Endothelial cell of umbilical vein (primary cell): ENCODE measurements at regions not wholly inside any gene's neighbourhood (a gene's known extent, or its start where the extent isn't known, plus 50 kb on each side); places are given as distances from the start of the nearest gene placed in this dataset.

Experiments
- BruUV-seq: library from RNA; stranded (reverse); fragments of 400-500 nt; replicated peaks from 2 replicates; lab custom pipeline; 2021; lab: Mats Ljungman, UMichigan
- CTCF ChIA-PET: fragments of 300-600, 350-600 bp; sonication (Branson Sonifier 250); formaldehyde crosslinking; loops from one replicate; lab custom pipeline; 2021; ENCODE audit warnings: antibody characterized with exemption, inconsistent platforms; lab: Charles Lee
- POLR2A ChIA-PET: fragments of 300-600, 350-600 bp; sonication (Branson Sonifier 250); formaldehyde crosslinking; loops from one replicate; lab custom pipeline; 2021; ENCODE audit warnings: antibody characterized with exemption, inconsistent platforms; lab: Charles Lee
- DNase-seq: peaks from one replicate; pipeline ENCODE4 v3.0.0-alpha.2; 2011; ENCODE audit warnings: low read depth, low spot score
- FAIRE-seq: peaks from 2 replicates; lab custom pipeline; 2011; peaks lifted over from hg19 to GRCh38; lab: Jason Lieb, UNC
- H2AFZ ChIP-seq: 2 replicates; pipeline ENCODE4 v1.6.0; 2012; ENCODE audit warnings: low read depth, low read length, control low read depth, inconsistent platforms
- H3K27ac ChIP-seq: 2 replicates; pipeline ENCODE4 v1.5.1; 2011; ENCODE audit warnings: low read depth, mild to moderate bottlenecking, control low read depth, low read length, moderate library complexity; ENCODE audit not compliant: insufficient read depth
- H3K27me3 ChIP-seq, 2 experiments: 2 replicates each; pipeline versions ENCODE4 v1.6.0 to v1.6.1; 2011; ENCODE audit warnings: low read length in 2 of 2, mixed read lengths in 1 of 2; ENCODE audit not compliant: control insufficient read depth in 2 of 2, insufficient read depth in 2 of 2
- H3K36me3 ChIP-seq, 2 experiments: 2 replicates in 1 of 2; 3 replicates in 1 of 2; pipeline ENCODE4 v1.5.1; 2011; ENCODE audit warnings: low read length in 2 of 2, mild to moderate bottlenecking in 1 of 2, moderate library complexity in 1 of 2; ENCODE audit not compliant: control insufficient read depth in 2 of 2, insufficient read depth in 2 of 2; ENCODE audit errors: extremely low read depth in 1 of 2
- H3K4me1 ChIP-seq: 3 replicates; pipeline ENCODE4 v1.5.1; 2011; ENCODE audit warnings: mild to moderate bottlenecking, low read length; ENCODE audit not compliant: control insufficient read depth, insufficient read depth; ENCODE audit errors: extremely low read depth
- H3K4me2 ChIP-seq: 2 replicates; pipeline ENCODE4 v1.6.1; 2011; ENCODE audit warnings: low read length, control low read depth, mixed read lengths; ENCODE audit not compliant: insufficient read depth
- H3K4me3 ChIP-seq, 3 experiments: fragments of 200-600 bp in 1 of 3; sonication (generic), shearing (Covaris generic) in 1 of 3; replicated peaks in 1 of 3; 2 replicates each; pipeline ENCODE4 v1.5.1; 2011 to 2016; ENCODE audit warnings: control low read depth in 3 of 3, low read length in 3 of 3, mild to moderate bottlenecking in 2 of 3, inconsistent platforms in 1 of 3, low read depth in 1 of 3, moderate library complexity in 1 of 3; ENCODE audit not compliant: insufficient read depth in 1 of 3
- H3K79me2 ChIP-seq: 2 replicates; pipeline ENCODE4 v1.6.0; 2012; ENCODE audit warnings: low read length, inconsistent platforms; ENCODE audit not compliant: control insufficient read depth, insufficient read depth
- H3K9ac ChIP-seq: replicated peaks from 2 replicates; pipeline ENCODE3; 2011; ENCODE audit warnings: low read length, control low read depth; ENCODE audit not compliant: insufficient read depth; ENCODE audit errors: extremely low read depth
- H3K9me1 ChIP-seq: replicated peaks from 3 replicates; pipeline ENCODE4 v1.6.0; 2011; ENCODE audit warnings: mild to moderate bottlenecking, low read length; ENCODE audit not compliant: control insufficient read depth, insufficient read depth; ENCODE audit errors: extremely low read depth
- H3K9me3 ChIP-seq: replicated peaks from 2 replicates; pipeline ENCODE4 v1.5.1; 2012; ENCODE audit warnings: low read length, inconsistent platforms; ENCODE audit not compliant: control insufficient read depth, insufficient read depth
- H4K20me1 ChIP-seq: replicated peaks from 2 replicates; pipeline ENCODE3; 2011; ENCODE audit warnings: mild to moderate bottlenecking, low read length; ENCODE audit not compliant: control insufficient read depth, insufficient read depth; ENCODE audit errors: extremely low read depth
- CTCF ChIP-seq, 2 donors: IDR thresholded peaks; 1 replicate in 1 of 2; 2 replicates in 1 of 2; pipeline ENCODE4 v1.5.1; 2011; ENCODE audit warnings: low read length in 2 of 2, mild to moderate bottlenecking in 2 of 2, moderate library complexity in 2 of 2, control low read depth in 1 of 2, inconsistent platforms in 1 of 2, low read depth in 1 of 2; ENCODE audit not compliant: insufficient read depth in 1 of 2; ENCODE audit errors: extremely low read depth in 1 of 2
- EZH2 ChIP-seq: IDR thresholded peaks from 2 replicates; pipeline ENCODE4 v1.6.1; 2012; ENCODE audit warnings: borderline replicate concordance, low read depth, mild to moderate bottlenecking, moderate library complexity, low read length, inconsistent platforms; ENCODE audit not compliant: severe bottlenecking
- FOS ChIP-seq: IDR thresholded peaks from 2 replicates; pipeline ENCODE4 v1.6.1; 2011; ENCODE audit warnings: mild to moderate bottlenecking, low read length, moderate library complexity, borderline replicate concordance; ENCODE audit not compliant: insufficient read depth
- GATA2 ChIP-seq: IDR thresholded peaks from 2 replicates; pipeline ENCODE4 v1.7.0; 2011; ENCODE audit warnings: low read depth, mild to moderate bottlenecking, moderate library complexity, mixed read lengths, low read length; ENCODE audit not compliant: insufficient read length, insufficient read depth
- JUN ChIP-seq: IDR thresholded peaks from 2 replicates; pipeline ENCODE4 v1.6.1; 2011; ENCODE audit warnings: borderline replicate concordance, low read depth; ENCODE audit not compliant: insufficient read length, insufficient read depth
- MAX ChIP-seq: IDR thresholded peaks from 2 replicates; pipeline ENCODE4 v1.6.1; 2011; ENCODE audit not compliant: insufficient read depth, insufficient read length
- MYC ChIP-seq: IDR thresholded peaks from one replicate; pipeline ENCODE4 v1.6.1; 2011; ENCODE audit warnings: mild to moderate bottlenecking, low read depth, low read length
- POLR2A ChIP-seq: IDR thresholded peaks from 2 replicates; pipeline ENCODE4 v1.6.1; 2012; ENCODE audit warnings: low read depth, mild to moderate bottlenecking, control low read depth, low read length
- POLR2AphosphoS5 ChIP-seq: IDR thresholded peaks from 2 replicates; pipeline ENCODE4 v1.6.1; 2012; ENCODE audit warnings: low read depth, mild to moderate bottlenecking, control low read depth, low read length, moderate library complexity; ENCODE audit not compliant: insufficient read depth
- dilution Hi-C: fragments of 300-500 bp; cut with MboI; formaldehyde crosslinking; loops from one replicate; pipeline ENCODE4 v1.15.0; 2019; ENCODE audit warnings: low sequenced_read_pairs; ENCODE audit not compliant: extremely low pct_ligation_motif_present
- intact Hi-C: fragments of 100-400 bp; cut with micrococcal nuclease; formaldehyde crosslinking; loops from one replicate; pipeline ENCODE4 v1.10.0; 2022

GRCh38 chr17:65434251-65434650, 127.2 kb downstream of the AXIN2 start:
- Histone ChIP-seq H3K9ac (no peak overlapping the region), H3K4me1 (no peaks in the 10 kb centered on the region), H3K79me2 (no peaks in the 10 kb centered on the region), H3K9me3 (no peaks in the 10 kb centered on the region), H3K9me1 (no peaks in the 10 kb centered on the region), H3K36me3 (no peaks in the 10 kb centered on the region), H3K4me3 (no peak overlapping the region), H4K20me1 (no peaks in the 10 kb centered on the region), H3K4me2 (no peak overlapping the region), H3K27me3 (peaks cover 4 to 11% of the 10 kb centered on the region in 2 experiments), H3K27ac (no peak overlapping the region), H2AFZ (no peak overlapping the region)
- CTCF ChIA-PET, result no interaction called here
- dilution Hi-C loops, result no loop called here
- no TSS peak for BruUV-seq
- FAIRE-seq, result no peak
- TF ChIP-seq EZH2 (no peak), CTCF (IDR thresholded peaks at IDR 0.05; ENCODE audit: extremely low read depth in 1 of 2, insufficient read depth in 1 of 2, low read depth in 1 of 2, low read length in 2 of 2) (no peak), FOS (no peak), JUN (no peak), MAX (no peak), GATA2 (no peak), POLR2A (no peak), POLR2AphosphoS5 (no peak), MYC (no peak)
- POLR2A ChIA-PET, result no interaction called here
- DNase-seq, result no peak
- intact Hi-C loops, result no loop called here
